Glutamatergic neuron (in vitro differentiated cells): ENCODE measurements at regions not wholly inside any gene's neighbourhood (a gene's known extent, or its start where the extent isn't known, plus 50 kb on each side); places are given as distances from the start of the nearest gene placed in this dataset.

Source experiments
- DNase-seq: peaks from one replicate; pipeline ENCODE4 v3.0.0; 2022
- H3K27ac Mint-ChIP-seq: one replicate; pipeline ENCODE4 v1.8.0; 2020; ENCODE audit warnings: mild to moderate bottlenecking, mixed read lengths, inconsistent platforms; ENCODE audit not compliant: unreplicated experiment
- H3K27me3 Mint-ChIP-seq: one replicate; pipeline ENCODE4 v1.8.0; 2020; ENCODE audit warnings: mild to moderate bottlenecking, moderate library complexity, mixed read lengths, inconsistent platforms; ENCODE audit not compliant: unreplicated experiment
- H3K36me3 Mint-ChIP-seq: one replicate; pipeline ENCODE4 v1.8.0; 2020; ENCODE audit warnings: mild to moderate bottlenecking, mixed read lengths, inconsistent platforms; ENCODE audit not compliant: unreplicated experiment
- H3K4me1 Mint-ChIP-seq: one replicate; pipeline ENCODE4 v1.8.0; 2020; ENCODE audit warnings: mild to moderate bottlenecking, low read depth, mixed read lengths, inconsistent platforms; ENCODE audit not compliant: unreplicated experiment
- H3K4me3 Mint-ChIP-seq: one replicate; pipeline ENCODE4 v1.8.0; 2020; ENCODE audit warnings: mild to moderate bottlenecking, mixed read lengths, inconsistent platforms; ENCODE audit not compliant: unreplicated experiment
- H3K9me3 Mint-ChIP-seq: one replicate; pipeline ENCODE4 v1.8.0; 2020; ENCODE audit warnings: mild to moderate bottlenecking, moderate library complexity, mixed read lengths, inconsistent platforms; ENCODE audit not compliant: unreplicated experiment
- CTCF ChIP-seq: fragments of 200-600 bp; sonication (generic); IDR thresholded peaks from one replicate; pipeline ENCODE4 v1.5.0; 2021; ENCODE audit not compliant: partially characterized antibody, unreplicated experiment

GRCh38 chr3:15861163-15861562 lies 63.4 kb upstream of the ANKRD28 start:
- peak overlapping the region; percentile 99 for H3K27ac Mint-ChIP-seq
- peak overlapping the region; percentile 93 for H3K4me3 Mint-ChIP-seq
- peaks cover 15% of the 10 kb centered on the region for H3K9me3 Mint-ChIP-seq
- H3K36me3 Mint-ChIP-seq: peaks cover 13% of the 10 kb centered on the region
- H3K27me3 Mint-ChIP-seq: peaks cover 12% of the 10 kb centered on the region
- DNase-seq: no peak
- peaks cover 16% of the 10 kb centered on the region for H3K4me1 Mint-ChIP-seq
- no peak for TF ChIP-seq CTCF

GRCh38 chr3:15872807-15873206 lies 75.0 kb upstream of the ANKRD28 start:
- DNase-seq: no peak
- no peaks in the 10 kb centered on the region for H3K27me3 Mint-ChIP-seq
- no peaks in the 10 kb centered on the region for H3K9me3 Mint-ChIP-seq
- H3K4me3 Mint-ChIP-seq: no peak overlapping the region
- H3K4me1 Mint-ChIP-seq: peaks cover 3% of the 10 kb centered on the region
- no peak overlapping the region for H3K27ac Mint-ChIP-seq
- no peak for TF ChIP-seq CTCF
- H3K36me3 Mint-ChIP-seq: peaks cover 5% of the 10 kb centered on the region

- DNase-seq: no peak
- H3K4me1 Mint-ChIP-seq: peaks cover 3% of the 10 kb centered on the region
- peaks cover 2% of the 10 kb centered on the region for H3K9me3 Mint-ChIP-seq
- H3K27me3 Mint-ChIP-seq: peaks cover 2% of the 10 kb centered on the region
- TF ChIP-seq CTCF: no peak
- no peak overlapping the region for H3K4me3 Mint-ChIP-seq
- no peak overlapping the region for H3K27ac Mint-ChIP-seq
- peaks cover 11% of the 10 kb centered on the region for H3K36me3 Mint-ChIP-seq
These were observed 75.6 kb upstream of the ANKRD28 start for GRCh38 chr3:15873415-15873814.

GRCh38 chr3:15875016-15875689 lies 77.4 kb upstream of the ANKRD28 start:
- Mint-ChIP-seq H3K27me3 (peaks cover 2% of the 10 kb centered on the region), H3K36me3 (peaks cover 13% of the 10 kb centered on the region), H3K9me3 (peaks cover 2% of the 10 kb centered on the region), H3K4me1 (peaks cover 3% of the 10 kb centered on the region), H3K4me3 (no peak overlapping the region), H3K27ac (no peak overlapping the region)
- TF ChIP-seq CTCF: no peak
- DNase-seq: no peak

GRCh38 chr3:15876669-15877068 lies 78.9 kb upstream of the ANKRD28 start:
- Mint-ChIP-seq H3K4me3 (no peak overlapping the region), H3K27me3 (peaks cover 2% of the 10 kb centered on the region), H3K9me3 (peaks cover 2% of the 10 kb centered on the region)

More at GRCh38 chr3:15876669-15877068, 78.9 kb upstream of the ANKRD28 start:
- DNase-seq: no peak
- no peak for TF ChIP-seq CTCF
- Mint-ChIP-seq H3K36me3 (peaks cover 13% of the 10 kb centered on the region), H3K27ac (no peak overlapping the region), H3K4me1 (peaks cover 3% of the 10 kb centered on the region)
